Spinal cord (tissue), 9 donors: ENCODE measurements at regions not wholly inside any gene's neighbourhood (a gene's known extent, or its start where the extent isn't known, plus 50 kb on each side); places are given as distances from the start of the nearest gene placed in this dataset.

Experiments
- DNase-seq, 6 donors: peaks; one replicate each; pipeline versions ENCODE4 v3.0.0 to v3.0.0-alpha.2; 2013 to 2015; ENCODE audit warnings: low spot score in 6 of 6, low read depth in 4 of 6
- H3K27ac ChIP-seq: one replicate; pipeline ENCODE4 v1.5.1; 2013; ENCODE audit warnings: low read depth, low read length, control low read depth
- H3K27me3 ChIP-seq: one replicate; pipeline ENCODE4 v1.6.1; 2013; ENCODE audit warnings: low read length; ENCODE audit not compliant: control insufficient read depth, insufficient read depth
- H3K36me3 ChIP-seq: one replicate; pipeline ENCODE4 v1.6.1; 2013; ENCODE audit warnings: low read length; ENCODE audit not compliant: control insufficient read depth, insufficient read depth
- H3K4me1 ChIP-seq: one replicate; pipeline ENCODE4 v1.6.1; 2013; ENCODE audit warnings: low read length; ENCODE audit not compliant: control insufficient read depth, insufficient read depth
- H3K4me3 ChIP-seq: one replicate; pipeline ENCODE4 v1.5.1; 2013; ENCODE audit warnings: low read depth, low read length, control low read depth
- H3K9me3 ChIP-seq: one replicate; pipeline ENCODE4 v1.6.1; 2013; ENCODE audit warnings: low read length; ENCODE audit not compliant: control insufficient read depth, insufficient read depth
- WGBS: methylation state at CpG from one replicate; pipeline ENCODE4 v1.1.5; 2013; ENCODE audit warnings: missing lambda C conversion rate; ENCODE audit not compliant: insufficient coverage; 5-methylcytosine and 5-hydroxymethylcytosine counted together
- donor health status: healthy.

- DNase-seq: peak in 1 of 6 donors; percentile 34
These were observed 252.9 kb downstream of the MAN2A1 start for GRCh38 chr5:109942646-109943045.

GRCh38 chr5:109943701-109944235, 254.0 kb downstream of the MAN2A1 start:
- Histone ChIP-seq H3K4me3 (no peak overlapping the region), H3K4me1 (no peaks in the 10 kb centered on the region), H3K27me3 (no peaks in the 10 kb centered on the region), H3K36me3 (no peaks in the 10 kb centered on the region), H3K9me3 (peaks cover 7% of the 10 kb centered on the region), H3K27ac (no peak overlapping the region)
- WGBS: 100% methylated on average over 1 of the region's 3 CpGs
- DNase-seq: no peak

More at GRCh38 chr5:109942646-109943045, 252.9 kb downstream of the MAN2A1 start:
- peaks cover 7% of the 10 kb centered on the region for H3K9me3 ChIP-seq
- no peaks in the 10 kb centered on the region for H3K36me3 ChIP-seq
- H3K27ac ChIP-seq: no peak overlapping the region
- H3K27me3 ChIP-seq: no peaks in the 10 kb centered on the region
- H3K4me3 ChIP-seq: no peak overlapping the region
- no peaks in the 10 kb centered on the region for H3K4me1 ChIP-seq
- WGBS: no CpG with 5 or more reads among the region's 1 CpG

GRCh38 chr5:109944461-109944860, 254.7 kb downstream of the MAN2A1 start:
- H3K27me3 ChIP-seq: no peaks in the 10 kb centered on the region
- no peaks in the 10 kb centered on the region for H3K36me3 ChIP-seq
- no peak overlapping the region for H3K4me3 ChIP-seq
- WGBS: 0% methylated on average over 1 of the region's 3 CpGs
- H3K27ac ChIP-seq: no peak overlapping the region
- H3K4me1 ChIP-seq: no peaks in the 10 kb centered on the region
- H3K9me3 ChIP-seq: peaks cover 7% of the 10 kb centered on the region
- DNase-seq: no peak

GRCh38 chr5:109945097-109945678, 255.5 kb downstream of the MAN2A1 start:
- Histone ChIP-seq H3K4me1 (no peaks in the 10 kb centered on the region), H3K4me3 (no peak overlapping the region), H3K9me3 (peaks cover 5% of the 10 kb centered on the region), H3K36me3 (no peaks in the 10 kb centered on the region), H3K27me3 (no peaks in the 10 kb centered on the region), H3K27ac (no peak overlapping the region)
- DNase-seq: no peak
- 82% methylated on average over 6 of the region's 6 CpGs for WGBS

GRCh38 chr5:109945723-109946480, 256.2 kb downstream of the MAN2A1 start:
- no peak overlapping the region for H3K27ac ChIP-seq
- H3K27me3 ChIP-seq: no peaks in the 10 kb centered on the region
- no peak for DNase-seq
- H3K9me3 ChIP-seq: no peaks in the 10 kb centered on the region
- no peak overlapping the region for H3K4me3 ChIP-seq
- WGBS: 89% methylated on average over 1 of the region's 2 CpGs
- no peaks in the 10 kb centered on the region for H3K4me1 ChIP-seq
- no peaks in the 10 kb centered on the region for H3K36me3 ChIP-seq

- H3K27ac ChIP-seq: no peak overlapping the region
- no peak overlapping the region for H3K4me3 ChIP-seq
- no peaks in the 10 kb centered on the region for H3K9me3 ChIP-seq
- H3K36me3 ChIP-seq: no peaks in the 10 kb centered on the region
- no peaks in the 10 kb centered on the region for H3K4me1 ChIP-seq
- no peaks in the 10 kb centered on the region for H3K27me3 ChIP-seq
- 95% methylated on average over 4 of the region's 4 CpGs for WGBS
- no peak for DNase-seq
These were observed 256.9 kb downstream of the MAN2A1 start for GRCh38 chr5:109946610-109947009.

- Histone ChIP-seq H3K9me3 (no peaks in the 10 kb centered on the region), H3K4me1 (no peaks in the 10 kb centered on the region), H3K27ac (no peak overlapping the region), H3K27me3 (no peaks in the 10 kb centered on the region), H3K36me3 (no peaks in the 10 kb centered on the region), H3K4me3 (no peak overlapping the region)
- WGBS: 92% methylated on average over 2 of the region's 3 CpGs
- no peak for DNase-seq
These were observed 257.9 kb downstream of the MAN2A1 start for GRCh38 chr5:109947667-109948066.

GRCh38 chr5:109950634-109951033, 260.9 kb downstream of the MAN2A1 start:
- no peaks in the 10 kb centered on the region for H3K36me3 ChIP-seq
- no peak for DNase-seq
- H3K27ac ChIP-seq: no peak overlapping the region

GRCh38 chr5:109951348-109951747, 261.6 kb downstream of the MAN2A1 start:
- H3K27ac ChIP-seq: no peak overlapping the region
- WGBS: 60% methylated on average over 2 of the region's 3 CpGs
- no peaks in the 10 kb centered on the region for H3K27me3 ChIP-seq
- H3K36me3 ChIP-seq: no peaks in the 10 kb centered on the region
- H3K9me3 ChIP-seq: no peaks in the 10 kb centered on the region
- H3K4me1 ChIP-seq: no peaks in the 10 kb centered on the region
- no peak for DNase-seq
- H3K4me3 ChIP-seq: no peak overlapping the region

More at GRCh38 chr5:109950634-109951033, 260.9 kb downstream of the MAN2A1 start:
- no peaks in the 10 kb centered on the region for H3K27me3 ChIP-seq
- no peaks in the 10 kb centered on the region for H3K4me1 ChIP-seq
- no peak overlapping the region for H3K4me3 ChIP-seq
- H3K9me3 ChIP-seq: no peaks in the 10 kb centered on the region

GRCh38 chr5:109951758-109952157, 262.0 kb downstream of the MAN2A1 start:
- no peak overlapping the region for H3K27ac ChIP-seq
- H3K9me3 ChIP-seq: no peaks in the 10 kb centered on the region
- no peak overlapping the region for H3K4me3 ChIP-seq
- H3K36me3 ChIP-seq: no peaks in the 10 kb centered on the region
- no CpG with 5 or more reads among the region's 5 CpGs for WGBS
- DNase-seq: no peak
- no peaks in the 10 kb centered on the region for H3K27me3 ChIP-seq
- H3K4me1 ChIP-seq: no peaks in the 10 kb centered on the region
